ELR (cell line): ENCODE measurements at regions not wholly inside any gene's neighbourhood (a gene's known extent, or its start where the extent isn't known, plus 50 kb on each side); places are given as distances from the start of the nearest gene placed in this dataset.

Experiments used
- DNase-seq: peaks from one replicate; pipeline ENCODE4 v3.0.0-alpha.2; 2015; ENCODE audit warnings: low read depth

DNA sequence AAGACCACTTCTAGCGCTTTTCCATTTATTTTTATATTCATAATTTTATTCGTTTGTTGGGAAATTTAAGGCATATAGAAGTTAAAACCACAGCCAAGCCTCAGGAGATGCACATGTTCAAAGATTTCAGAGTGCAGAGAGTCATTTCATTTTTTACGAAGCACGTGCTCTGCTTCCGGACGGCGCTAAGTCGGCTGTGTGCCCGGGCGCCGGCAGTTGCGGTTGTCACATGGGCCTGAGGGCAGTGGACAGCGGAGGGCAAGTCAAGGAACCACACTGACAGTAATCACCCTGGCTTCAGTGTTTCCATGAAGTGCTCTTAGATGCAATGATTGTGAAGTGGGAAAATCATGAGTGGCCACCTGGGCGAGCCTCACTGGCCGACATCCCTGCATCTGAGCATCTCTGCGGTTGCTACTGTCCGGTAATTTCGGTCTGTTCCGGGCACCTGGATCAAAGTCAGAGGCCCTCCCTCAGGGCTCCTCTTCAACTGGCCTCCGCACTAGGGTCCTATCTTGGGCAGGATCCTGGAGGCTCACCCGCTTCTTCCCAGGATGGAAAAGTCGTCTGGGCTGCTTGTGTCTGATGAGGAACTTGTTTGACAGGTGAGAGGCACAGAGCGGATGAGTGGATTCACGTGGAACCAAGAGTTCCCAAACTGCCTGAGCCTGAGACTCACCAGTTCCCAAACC is 90.8 kb downstream of the DACT2 start:
- no peak for DNase-seq

DNA sequence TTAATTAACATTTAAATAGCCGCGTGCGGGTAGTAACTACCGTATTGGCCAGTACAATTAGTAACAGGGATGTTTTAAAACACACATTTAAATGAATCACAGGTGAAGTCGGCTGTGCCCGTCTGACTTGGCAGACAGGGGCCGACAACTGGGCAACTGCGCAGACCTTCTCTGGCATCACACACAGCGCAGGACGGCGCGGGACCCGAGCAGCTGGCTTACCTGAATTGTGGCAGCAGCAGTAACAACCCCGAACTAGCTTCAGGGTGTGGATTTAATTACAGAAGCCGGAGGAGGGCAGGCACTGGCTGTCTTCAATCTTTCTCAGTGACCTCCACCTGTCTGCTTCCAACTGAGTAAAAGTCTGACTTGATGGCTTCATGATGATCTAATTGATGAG is 91.7 kb downstream of the DACT2 start:
- DNase-seq, result no peak

DNA sequence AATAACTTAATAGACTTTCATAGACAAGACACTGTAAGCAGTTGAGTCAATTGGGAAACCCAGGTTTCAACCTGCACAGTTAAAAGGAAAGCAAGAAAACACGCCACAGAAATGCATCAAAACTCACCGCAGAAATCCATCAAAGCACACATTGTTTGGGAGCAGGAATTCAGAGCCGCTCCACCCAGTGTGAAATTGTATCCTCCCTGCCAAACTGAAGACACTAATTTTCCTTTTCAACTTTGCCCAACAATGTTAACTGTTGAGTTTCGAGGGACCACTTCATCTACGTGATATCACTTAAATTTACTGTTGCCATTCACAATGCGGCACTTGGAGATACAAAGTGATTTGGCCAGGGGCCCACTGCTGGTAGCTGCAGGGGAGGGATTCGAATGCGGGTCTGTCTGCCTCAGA is 92.7 kb downstream of the DACT2 start:
- DNase-seq, result no peak

DNA sequence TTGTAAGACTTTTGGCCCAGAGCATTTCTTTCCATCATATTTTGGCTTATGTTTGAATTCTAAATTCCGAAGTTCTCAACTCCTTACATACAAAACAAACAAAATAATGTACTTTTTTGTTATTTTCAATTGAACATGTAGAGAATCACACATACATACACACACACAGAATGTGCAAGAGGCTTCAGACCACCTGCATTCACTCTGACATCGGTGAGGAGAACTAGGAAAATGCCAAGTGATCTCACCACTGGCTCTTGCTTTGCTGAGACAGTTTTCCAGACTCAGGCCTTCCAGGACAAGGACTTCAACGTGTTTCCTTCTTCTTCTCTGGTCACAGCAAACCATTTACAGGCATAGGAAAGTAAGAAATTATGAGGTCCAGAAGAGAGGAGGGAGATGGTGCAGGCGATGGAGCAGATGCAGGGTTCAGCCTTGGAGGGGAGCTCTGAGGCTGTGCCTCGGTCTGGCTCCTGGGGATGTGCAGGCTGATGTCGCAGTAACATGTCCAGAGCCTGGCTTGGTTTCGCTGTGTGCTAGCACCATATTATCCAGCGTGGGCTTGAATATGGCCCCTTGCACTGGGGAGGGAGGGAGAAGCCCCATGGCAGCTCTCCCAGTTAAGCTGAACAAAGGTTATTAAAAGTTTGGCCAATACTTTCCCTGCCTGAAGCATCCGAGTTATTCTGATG is 93.4 kb downstream of the DACT2 start:
- DNase-seq, result no peak

DNA sequence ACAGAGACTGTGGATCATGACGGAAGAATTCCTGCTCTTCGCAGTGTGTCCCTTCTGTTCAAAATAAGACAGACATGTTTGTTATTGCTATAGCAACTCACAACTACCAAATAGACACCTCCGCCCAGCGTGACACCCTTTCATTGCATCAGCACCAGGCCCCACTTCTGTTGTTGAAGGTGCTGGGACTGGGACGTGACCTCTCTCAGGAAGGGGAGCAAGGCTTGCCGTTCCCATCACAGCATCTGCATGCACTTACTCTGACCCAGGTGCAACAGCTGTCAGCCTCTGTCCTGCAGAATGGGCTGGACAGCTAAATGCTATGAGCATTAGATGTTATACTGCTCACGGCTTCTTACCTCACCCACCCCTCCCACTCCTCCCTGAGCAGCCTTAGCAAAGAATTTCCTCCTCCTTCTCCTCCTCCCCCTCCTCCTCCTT is 94.1 kb downstream of the DACT2 start:
- DNase-seq, result no peak

DNA sequence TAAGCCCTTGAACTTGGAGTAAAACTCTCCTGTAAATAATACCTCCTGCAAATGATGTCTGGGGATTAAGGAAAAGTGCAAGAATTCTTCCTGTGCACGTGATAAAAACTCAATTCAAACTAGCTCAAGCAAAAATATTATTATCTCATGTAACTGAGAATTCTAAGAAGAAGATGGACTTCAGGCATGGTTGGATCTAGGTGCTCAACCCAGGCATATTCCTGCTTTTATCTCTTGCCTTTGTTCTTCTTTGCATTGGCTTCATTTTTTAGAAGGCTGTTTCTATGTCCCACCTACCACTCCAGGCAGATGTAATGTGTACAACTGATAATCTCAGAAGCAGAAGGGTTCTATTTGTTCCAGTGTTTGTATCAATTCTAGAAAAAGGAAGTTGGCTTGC is 95.8 kb downstream of the DACT2 start:
- DNase-seq, result no peak

DNA sequence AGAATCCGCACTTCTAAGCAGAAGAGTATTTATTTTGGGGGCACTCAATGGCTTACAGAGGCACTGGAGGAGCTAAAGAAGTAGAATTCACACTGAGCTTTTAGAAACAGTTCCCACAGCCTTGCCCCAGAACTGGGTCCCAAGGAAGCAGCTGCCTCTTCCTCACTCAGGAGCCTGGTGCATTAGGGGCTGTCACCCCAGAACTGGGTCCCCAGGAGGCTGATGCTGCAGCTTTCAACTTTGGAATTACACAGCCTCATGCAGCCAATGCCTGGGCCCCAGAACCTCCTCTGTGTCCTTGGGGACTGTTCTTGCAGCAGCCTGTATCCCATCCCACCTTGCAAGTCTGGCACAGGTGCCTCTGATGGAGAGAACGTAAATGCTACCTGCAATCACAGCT is 96.4 kb downstream of the DACT2 start:
- DNase-seq, result no peak

DNA sequence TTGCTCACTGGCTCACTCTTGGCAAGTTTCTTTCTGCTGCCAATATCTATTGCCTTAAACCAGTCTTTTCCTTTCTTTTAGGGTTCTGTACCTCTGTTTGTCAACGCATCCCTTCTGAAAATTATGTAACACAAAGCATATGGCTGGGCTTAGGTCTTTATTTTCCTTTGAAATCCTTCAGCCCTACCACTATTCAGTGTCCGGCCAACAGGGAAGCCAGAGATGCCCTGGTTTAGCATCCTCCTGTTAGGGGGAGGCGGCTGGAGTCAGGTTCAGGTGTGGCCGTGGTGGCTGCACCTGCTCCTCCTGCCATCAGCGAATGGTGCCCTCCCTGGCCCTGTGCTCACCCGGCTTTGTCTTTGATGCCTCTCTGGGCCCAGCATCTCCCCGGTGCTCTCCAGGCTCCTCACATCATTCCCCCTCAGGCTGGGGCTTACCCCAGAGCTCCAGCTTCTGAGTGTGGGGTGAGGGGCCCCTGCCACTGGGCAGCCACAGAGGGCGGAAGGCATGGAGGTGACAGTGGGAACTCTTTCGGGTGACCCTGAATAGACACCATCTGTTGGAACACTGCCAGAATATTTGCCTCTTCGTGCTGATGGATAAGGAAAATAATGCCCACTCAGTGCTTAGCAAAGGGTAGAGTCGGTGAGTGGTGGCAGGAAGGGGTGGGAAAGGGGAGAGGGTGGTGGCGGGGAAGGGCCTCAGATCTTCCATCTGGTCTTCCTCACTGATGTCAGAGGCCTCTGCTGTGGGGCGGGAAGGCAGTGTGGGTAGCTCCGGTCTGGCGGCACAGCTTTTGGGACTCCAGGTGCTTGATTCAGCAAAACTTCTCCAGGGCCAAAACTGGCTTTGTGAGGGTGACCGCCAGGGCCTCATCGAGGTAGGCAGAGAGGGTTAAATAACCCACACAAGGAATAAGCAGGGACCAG is 97.2 kb downstream of the DACT2 start:
- no peak for DNase-seq

DNA sequence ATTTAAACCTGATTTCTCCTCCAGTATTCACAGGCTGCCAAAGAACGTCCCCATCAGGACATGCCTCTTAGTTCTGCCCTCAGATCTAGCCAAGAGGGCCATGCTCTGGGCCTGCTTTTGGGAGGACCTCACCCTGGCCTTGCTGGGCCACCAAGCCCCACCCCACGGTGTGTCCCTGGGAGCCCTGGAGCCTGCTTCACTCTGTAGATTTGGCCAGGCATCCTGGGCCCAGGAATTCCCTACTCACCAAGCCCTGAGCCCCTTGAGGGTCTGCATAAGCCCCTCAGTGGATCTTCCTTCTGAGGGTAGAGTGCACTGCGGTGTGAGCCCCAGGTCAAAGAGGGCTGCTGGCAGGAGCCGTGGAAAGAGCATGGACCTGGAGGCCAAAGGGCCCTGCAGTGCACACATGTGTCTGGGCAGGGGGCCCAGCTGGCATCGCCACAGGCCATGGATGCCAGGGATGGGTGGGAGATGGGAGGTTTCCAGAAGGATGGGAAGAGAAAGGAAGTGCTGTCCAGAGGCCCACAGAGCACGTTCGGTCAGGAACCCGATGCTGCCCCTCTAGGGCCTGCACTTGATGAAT is 98.0 kb downstream of the DACT2 start:
- DNase-seq, result no peak

DNA sequence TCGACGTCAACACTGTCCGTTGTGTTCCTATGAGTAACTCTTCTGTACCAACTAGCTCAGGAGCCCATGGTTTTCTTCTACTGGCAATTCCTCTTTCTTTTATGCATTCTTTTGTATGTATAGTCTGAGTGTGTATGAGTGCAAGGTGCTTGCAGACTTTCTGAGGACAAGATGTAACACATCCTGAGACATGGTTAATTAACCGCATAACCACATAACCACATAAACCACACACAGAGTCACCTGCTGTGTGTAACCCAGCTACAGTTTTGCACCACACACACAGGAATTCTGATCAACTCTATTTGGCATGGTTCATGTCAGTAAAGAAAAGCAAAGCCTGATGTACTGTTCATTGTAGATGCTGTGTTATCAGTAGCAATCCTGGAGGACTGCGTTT is 98.6 kb downstream of the DACT2 start:
- no peak for DNase-seq

DNA sequence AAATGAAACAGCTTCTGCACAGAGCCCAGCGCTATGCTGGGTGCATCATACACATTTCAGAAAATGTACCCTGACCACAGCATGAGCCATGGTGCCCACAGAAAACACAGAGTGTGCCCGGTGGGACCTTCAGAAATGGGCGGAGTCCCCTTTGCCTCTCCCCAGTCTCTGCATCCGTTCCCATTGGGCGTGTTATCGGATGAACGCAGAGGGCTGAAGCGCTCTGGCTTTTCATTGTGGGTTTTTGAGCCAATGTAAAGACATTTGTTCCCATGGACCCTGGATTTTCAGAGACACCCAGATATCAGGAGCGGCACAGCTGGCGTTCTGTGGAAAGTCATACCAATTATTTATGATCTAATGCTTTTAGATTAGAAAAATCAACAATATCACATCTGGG is 99.8 kb downstream of the DACT2 start:
- DNase-seq, result no peak

DNA sequence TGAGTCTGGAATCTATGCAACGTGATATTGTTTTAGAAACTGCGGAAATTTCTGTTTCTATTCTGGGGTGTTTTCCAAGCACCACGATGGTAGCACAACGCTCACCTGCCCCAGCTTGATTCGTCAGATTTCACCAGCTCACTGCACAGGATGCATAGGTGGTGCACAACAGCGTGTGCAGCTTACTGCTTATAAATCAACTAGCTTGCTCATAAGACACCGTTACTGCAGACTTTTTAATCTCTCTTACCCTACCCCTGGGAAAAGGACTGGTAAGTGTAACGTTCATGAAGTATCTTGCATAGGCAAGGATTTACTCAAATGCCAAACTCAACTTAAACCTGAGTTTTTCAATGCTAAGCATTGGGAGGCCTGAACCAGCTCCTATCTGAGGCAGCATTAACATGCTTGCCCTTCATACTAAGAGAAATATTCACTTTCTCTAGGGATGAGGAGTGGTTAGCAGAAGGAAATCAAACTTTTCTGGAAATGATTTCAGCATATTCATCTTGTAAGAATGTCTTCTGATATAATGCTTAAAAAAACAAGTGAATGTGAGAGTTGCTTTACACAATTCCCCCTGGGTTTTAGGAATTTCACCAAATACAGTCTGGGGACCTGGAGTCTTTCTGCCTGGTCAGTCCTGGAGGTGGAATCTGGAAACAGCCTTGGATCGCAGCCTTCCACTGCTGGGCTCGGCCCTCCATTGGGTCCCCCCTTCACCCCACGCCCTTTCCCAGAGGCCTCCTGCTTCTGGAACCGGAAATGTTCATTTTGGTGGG is 100.6 kb downstream of the DACT2 start:
- no peak for DNase-seq

DNA sequence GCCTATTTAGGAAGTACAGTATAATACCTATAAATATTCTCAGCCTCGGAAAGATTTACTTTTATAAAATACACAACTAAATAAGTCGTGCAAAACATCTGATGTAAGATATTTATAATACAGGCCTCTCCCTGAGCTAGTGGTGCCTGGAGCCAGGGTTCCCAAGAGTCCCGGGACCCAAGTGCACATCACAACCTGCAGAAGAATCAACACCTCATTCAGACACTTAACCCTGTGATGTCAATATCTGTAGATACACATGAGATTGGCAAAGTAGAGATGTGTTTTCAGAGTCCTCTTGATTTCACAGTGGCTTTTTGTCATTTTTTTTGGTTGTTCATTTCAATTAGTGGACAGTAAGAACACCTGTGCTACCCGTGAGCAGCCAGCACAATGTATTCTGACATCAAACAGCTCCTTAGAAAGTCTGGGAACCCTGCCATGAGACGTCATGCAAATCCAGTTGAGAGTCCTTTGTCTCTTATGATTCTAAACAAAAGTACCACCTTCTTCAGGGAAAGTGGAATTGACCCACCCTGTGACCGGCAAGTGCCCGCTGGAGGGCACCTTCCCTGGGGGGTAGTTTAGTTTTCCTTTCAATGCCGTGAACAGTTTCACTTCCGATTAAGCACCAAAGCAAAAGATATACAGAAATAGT is 101.6 kb downstream of the DACT2 start:
- DNase-seq, result no peak

DNA sequence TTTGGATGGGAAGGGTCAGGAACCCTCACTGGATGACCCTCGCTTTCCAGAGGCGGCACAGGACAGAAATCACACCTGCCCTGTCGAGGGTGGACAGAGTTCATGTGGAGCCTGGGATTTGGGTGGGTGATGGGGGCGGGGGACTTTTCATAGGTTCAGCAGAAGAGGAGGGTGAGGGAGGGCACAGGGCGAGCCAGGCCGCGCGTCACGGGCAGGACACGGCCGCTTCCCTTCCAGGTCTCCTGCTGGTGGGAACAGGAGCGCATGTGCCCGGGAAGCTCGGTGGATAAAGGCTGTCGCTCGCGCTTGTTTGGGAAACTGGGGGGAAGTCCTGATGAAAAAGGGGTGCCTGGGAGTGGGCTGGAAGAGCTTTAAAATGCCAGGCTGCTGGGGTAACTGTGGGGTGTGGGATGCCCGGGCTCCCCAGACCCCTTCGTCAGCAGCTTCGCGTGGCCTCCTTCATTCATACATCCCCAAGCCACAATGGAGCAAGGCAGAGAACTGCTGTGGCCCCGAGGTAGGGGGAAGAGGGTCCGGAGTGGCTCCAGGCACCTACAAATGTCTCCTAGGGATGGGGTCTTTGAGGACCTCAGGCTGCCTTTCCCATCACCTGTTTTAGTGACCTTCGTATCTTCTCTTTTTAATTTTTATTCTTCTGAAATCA is 102.2 kb downstream of the DACT2 start:
- DNase-seq, result no peak

DNA sequence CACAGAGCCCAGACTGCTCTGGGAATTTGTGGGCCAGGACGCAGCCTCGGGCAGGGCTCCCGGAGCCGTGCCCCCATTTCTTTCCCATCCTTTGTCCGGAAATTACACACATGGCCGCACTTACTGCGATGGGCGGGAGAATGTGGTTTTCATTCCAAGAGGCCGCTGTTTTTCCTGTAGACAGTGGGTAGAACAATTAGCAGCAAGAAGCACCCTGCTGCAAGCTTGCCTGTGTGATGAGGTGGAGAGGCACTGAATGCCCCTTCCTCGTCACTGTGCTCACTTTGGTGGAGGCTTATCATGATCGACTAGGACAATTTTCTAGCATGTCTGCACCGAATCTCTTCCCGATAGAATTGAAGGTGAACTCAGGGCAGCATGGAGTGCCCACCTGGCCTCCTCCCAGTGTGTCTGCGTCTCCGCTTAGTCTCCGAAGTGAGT is 102.8 kb downstream of the DACT2 start:
- DNase-seq, result no peak

DNA sequence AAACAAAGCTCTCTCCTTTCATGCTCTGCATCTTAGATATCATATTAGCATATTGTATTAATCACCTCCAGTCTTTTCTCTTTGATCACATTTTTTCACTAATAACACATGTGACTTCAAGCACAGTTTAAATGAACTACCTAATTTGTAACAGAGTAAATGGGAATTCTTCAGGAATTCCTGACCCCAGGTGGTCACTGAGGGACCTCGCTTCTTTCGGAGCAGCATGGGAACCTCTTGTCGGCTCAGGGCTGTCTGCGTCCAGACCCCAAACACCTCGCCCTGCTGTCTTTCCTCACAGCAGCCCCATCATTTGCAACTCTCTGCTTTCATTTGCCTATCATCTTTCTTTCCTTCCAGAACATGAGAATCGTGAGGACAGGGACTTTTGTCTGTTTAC is 103.5 kb downstream of the DACT2 start:
- no peak for DNase-seq

DNA sequence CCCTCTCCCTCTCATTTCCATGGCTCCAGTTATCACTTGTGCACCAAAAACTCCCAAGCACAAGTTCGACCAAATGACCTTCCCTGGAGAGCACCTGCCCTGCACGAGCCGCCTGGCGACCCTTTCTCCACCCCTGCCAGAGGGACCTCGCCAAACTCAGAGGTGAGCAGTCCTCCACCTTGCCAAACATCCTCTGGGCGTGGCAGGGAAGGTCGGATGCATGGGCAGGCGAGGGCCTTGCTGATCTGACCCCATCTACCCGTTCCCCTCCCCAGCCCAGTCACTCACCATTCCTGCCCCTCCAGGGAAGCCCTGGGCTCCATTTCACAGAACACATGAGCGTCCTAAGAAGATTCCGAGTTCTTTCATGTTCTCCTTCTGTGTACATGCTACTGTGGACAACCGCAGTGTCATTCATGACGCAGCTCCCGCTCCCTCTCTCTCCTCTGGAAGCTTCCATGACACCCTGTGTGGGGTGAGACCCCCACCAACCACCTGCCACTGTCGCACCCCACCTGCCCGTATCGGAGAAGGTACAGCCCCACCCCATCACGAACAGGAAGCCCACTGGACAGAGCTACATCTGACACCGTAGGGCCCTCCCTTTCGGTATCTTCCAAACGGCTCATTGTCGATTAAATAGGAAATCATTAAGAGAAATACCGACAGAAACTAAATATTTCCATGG is 104.3 kb downstream of the DACT2 start:
- DNase-seq, result no peak

DNA sequence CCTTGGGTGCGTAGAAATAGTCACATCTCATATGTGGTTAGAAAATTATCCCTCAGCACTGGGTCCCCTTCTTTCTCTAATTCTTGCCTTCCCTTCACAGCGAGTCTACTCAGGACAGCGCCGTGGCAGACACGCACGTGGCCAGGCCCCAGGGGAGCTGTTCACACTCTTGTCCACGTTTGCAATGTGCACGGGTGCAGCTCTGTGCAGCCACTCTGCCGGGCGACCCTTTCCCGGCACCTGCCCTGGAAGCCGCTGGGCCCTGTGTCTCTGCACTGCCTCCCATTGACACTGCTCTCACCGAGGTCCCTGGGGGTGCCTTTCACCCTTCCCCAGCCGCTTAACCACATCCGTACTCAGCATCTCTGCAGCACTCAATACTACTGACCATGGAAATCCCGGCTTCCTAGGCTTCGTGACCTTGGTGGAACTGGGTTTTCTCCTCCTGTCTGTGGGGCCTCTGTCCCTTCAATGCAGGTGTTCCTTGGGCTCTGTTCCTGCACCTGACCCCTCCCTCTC is 104.9 kb downstream of the DACT2 start:
- no peak for DNase-seq

DNA sequence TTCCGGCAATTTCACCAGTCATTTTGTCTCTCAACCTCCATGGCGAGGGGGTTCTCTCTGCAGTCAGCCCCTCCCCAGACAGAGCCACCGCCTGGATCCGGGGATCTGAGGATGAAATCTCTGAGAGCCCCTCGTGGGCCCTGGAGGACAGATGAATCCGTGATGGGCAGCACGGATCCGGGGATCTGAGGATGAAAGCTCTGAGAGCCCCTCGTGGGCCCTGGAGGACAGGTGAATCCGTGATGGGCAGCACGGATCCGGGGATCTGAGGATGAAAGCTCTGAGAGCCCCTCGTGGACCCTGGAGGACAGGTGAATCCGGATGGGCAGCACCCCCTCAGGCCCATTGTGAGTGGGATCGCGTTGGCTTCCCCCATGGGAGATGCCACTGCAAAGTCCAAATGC is 106.5 kb downstream of the DACT2 start:
- no peak for DNase-seq

DNA sequence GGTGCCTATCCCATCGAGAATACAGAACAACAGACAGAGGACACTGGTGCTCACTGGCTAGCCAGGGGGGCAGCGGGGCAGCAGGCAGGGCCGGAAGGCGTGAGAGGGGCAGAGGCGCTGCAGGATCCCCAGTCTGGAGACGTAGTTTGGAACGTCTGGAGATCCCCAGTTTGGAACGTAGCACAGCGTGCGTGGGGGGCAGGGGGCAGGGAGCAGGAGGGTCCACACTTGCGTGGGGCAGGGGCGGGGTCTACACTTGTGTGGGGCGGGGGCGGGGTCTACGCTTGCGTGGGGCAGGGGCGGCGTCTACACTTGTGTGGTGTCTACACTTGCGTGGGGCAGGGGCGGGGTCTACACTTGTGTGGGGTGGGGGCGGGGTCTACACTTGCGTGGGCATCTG is 107.2 kb downstream of the DACT2 start:
- no peak for DNase-seq
